Breast epithelium (tissue), 3 donors: ENCODE measurements at regions not wholly inside any gene's neighbourhood (a gene's known extent, or its start where the extent isn't known, plus 50 kb on each side); places are given as distances from the start of the nearest gene placed in this dataset.

Experiments used
- CTCF ChIP-seq, 3 donors: fragments of 450-650 bp; IDR thresholded peaks; one replicate each; pipeline ENCODE4 v1.5.1; 2016 to 2017; ENCODE audit warnings: antibody characterized with exemption in 3 of 3, mild to moderate bottlenecking in 3 of 3, moderate library complexity in 3 of 3
- POLR2A ChIP-seq: fragments of 450-650 bp; IDR thresholded peaks from one replicate; pipeline ENCODE4 v1.6.1; 2016; ENCODE audit warnings: antibody characterized with exemption, mild to moderate bottlenecking, moderate library complexity
- POLR2AphosphoS5 ChIP-seq, 3 donors: sonication (generic); formaldehyde crosslinking; IDR thresholded peaks; one replicate each; pipeline ENCODE4 v1.6.1; 2017; ENCODE audit warnings: antibody characterized with exemption in 3 of 3

- TF ChIP-seq POLR2AphosphoS5 (IDR thresholded peaks at IDR 0.05), result no peak
- TF ChIP-seq CTCF (IDR thresholded peaks at IDR 0.05), result no peak
- no peak for TF ChIP-seq POLR2A
Measured at GRCh38 chr19:24003537-24003936, 83.5 kb upstream of the ZNF254 start.
